MM.1S (cell line): ENCODE measurements at regions not wholly inside any gene's neighbourhood (a gene's known extent, or its start where the extent isn't known, plus 50 kb on each side); places are given as distances from the start of the nearest gene placed in this dataset.

Experiments used
- DNase-seq: peaks from one replicate; pipeline ENCODE4 v3.0.0-alpha.2; 2015
- H2AFZ ChIP-seq: fragments of 300-600 bp; sonication (generic); 2 replicates; pipeline ENCODE4 v1.6.0; 2016; ENCODE audit warnings: antibody characterized with exemption, low read length
- H3F3A ChIP-seq: fragments of 300-600 bp; sonication (generic); 2 replicates; pipeline ENCODE4 v1.6.1; 2016; ENCODE audit warnings: mild to moderate bottlenecking, antibody characterized with exemption, low read length, moderate library complexity, mixed read lengths; ENCODE audit not compliant: insufficient read depth
- H3K27ac ChIP-seq: fragments of 300-600 bp; sonication (generic); 2 replicates; pipeline ENCODE4 v1.5.1; 2016; ENCODE audit warnings: mild to moderate bottlenecking, low read length
- H3K27me3 ChIP-seq: fragments of 300-600 bp; sonication (generic); replicated peaks from 2 replicates; pipeline ENCODE4 v1.6.0; 2016; ENCODE audit warnings: low read length; ENCODE audit not compliant: insufficient read depth
- H3K36me3 ChIP-seq: fragments of 300-600 bp; sonication (generic); replicated peaks from 2 replicates; pipeline ENCODE4 v1.6.1; 2016; ENCODE audit warnings: mild to moderate bottlenecking, low read length, mixed read lengths; ENCODE audit not compliant: insufficient read depth
- H3K4me1 ChIP-seq: fragments of 300-600 bp; sonication (generic); 2 replicates; pipeline ENCODE4 v1.6.1; 2016; ENCODE audit warnings: low read length, mixed read lengths
- H3K4me2 ChIP-seq: fragments of 300-600 bp; sonication (generic); 2 replicates; pipeline ENCODE4 v1.6.0; 2016; ENCODE audit warnings: low read depth, low read length
- H3K4me3 ChIP-seq: fragments of 300-600 bp; sonication (generic); 2 replicates; pipeline ENCODE4 v1.5.1; 2016; ENCODE audit warnings: low read length, mixed read lengths
- H3K79me2 ChIP-seq: fragments of 300-600 bp; sonication (generic); 2 replicates; pipeline ENCODE4 v1.6.1; 2016; ENCODE audit warnings: mixed run types, low read length, mixed read lengths
- H3K9ac ChIP-seq: fragments of 300-600 bp; sonication (generic); 2 replicates; pipeline ENCODE4 v1.6.1; 2016; ENCODE audit warnings: low read length, mixed read lengths
- H3K9me2 ChIP-seq: fragments of 300-600 bp; sonication (generic); replicated peaks from 2 replicates; pipeline ENCODE4 v1.6.1; 2016; ENCODE audit warnings: mild to moderate bottlenecking, low read length, mixed read lengths; ENCODE audit not compliant: insufficient read depth
- H3K9me3 ChIP-seq: fragments of 300-600 bp; sonication (generic); replicated peaks from 2 replicates; pipeline ENCODE4 v1.6.1; 2016; ENCODE audit warnings: mild to moderate bottlenecking, low read length, mixed read lengths; ENCODE audit not compliant: insufficient read depth
- H4K20me1 ChIP-seq: fragments of 300-600 bp; sonication (generic); 2 replicates; pipeline ENCODE4 v1.6.1; 2016; ENCODE audit warnings: mild to moderate bottlenecking, low read length, moderate library complexity, mixed read lengths; ENCODE audit not compliant: insufficient read depth
- EZH2 ChIP-seq: fragments of 300-600 bp; sonication (generic); optimal IDR thresholded peaks from 2 replicates; pipeline ENCODE3; 2017; ENCODE audit warnings: low read depth, mild to moderate bottlenecking, antibody characterized with exemption, low read length, mixed read lengths
- EZH2phosphoT487 ChIP-seq: fragments of 300-600 bp; sonication (generic); IDR thresholded peaks from 2 replicates; pipeline ENCODE4 v1.6.1; 2018; ENCODE audit warnings: antibody characterized with exemption, low read length
- TF ChIP-seq, protein P1 (sequence below): fragments of 300-600 bp; sonication (generic); IDR thresholded peaks from 2 replicates; pipeline ENCODE4 v1.5.1; 2016; ENCODE audit warnings: antibody characterized with exemption, low read length, mixed read lengths

DNA sequence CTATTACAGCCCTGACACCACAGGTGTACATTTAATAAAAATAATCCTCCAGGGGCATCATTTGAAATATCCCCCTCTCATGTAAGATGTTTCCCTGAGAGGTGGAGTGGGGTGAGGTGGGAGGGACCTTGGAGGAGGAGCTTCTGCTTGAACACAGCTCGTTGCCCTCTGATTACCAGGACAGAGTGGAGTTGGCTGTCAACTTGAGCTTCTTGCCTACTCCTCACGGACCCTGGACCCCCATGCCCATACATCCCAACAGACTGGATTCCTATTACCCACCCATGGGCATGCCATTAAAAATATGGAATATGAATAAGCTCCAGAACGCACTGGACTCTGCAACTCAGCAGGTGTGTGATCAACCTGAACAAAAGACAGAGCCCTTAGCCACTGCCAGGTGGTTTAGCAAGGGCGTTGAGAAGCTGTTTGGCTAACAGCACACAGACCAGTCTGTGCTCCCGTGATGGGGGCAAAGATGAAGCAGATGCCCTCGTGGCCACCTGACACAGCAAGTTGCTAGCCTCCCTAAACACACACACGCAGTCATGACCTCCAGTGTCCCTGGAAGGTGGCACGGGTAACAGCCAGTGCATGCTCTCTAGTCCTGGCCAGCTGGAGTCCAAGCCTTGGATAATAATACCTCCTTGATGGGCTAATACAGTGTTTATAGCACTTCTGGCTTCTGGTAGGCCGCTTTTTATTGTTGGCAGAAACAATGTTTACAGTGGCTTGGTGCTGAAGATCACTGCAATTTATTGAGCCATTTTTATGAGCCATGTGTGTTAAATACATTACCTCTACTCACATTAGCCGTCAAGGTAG, 155.0 kb downstream of the TOMM20 start:
- H3K27ac ChIP-seq: no peak overlapping the region
- no peak overlapping the region for H3K9ac ChIP-seq
- no peaks in the 10 kb centered on the region for H4K20me1 ChIP-seq

DNA sequence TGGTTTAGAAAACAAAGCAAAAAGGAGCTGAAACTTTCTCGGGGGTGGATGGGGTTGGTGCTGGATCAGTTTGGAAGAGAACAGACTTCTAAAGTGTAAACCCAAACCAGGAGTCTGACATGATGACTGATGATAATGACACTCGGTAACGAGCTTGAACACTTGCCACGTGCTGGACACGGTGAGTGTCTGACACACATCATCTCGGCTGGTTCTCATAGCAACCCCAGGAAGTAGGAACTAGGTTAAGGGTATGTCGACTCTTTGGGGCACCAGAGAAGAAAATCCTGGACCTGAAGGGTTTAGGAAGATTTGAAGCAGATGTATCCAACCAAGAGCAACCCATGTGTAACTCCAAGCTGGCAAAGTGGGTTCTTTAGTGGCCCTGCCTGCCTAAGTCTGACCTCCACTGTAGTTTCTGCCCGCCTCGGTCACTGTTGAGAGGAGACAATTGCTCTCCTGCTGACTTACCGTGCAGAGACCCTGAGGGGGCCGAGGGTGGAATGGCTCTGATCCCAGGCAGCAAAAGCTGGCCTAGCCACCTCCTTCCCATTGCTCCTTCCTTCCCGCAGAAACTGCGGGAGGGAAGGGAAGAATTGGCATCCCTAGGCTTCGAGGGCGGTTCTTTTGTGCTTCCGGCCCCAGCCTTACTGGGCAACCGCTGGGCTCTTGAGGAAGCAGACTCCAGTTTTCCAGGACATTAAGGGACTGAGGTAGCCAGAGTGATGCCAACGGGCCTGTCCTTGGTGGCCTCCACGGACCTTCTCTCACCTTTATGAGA, 156.0 kb downstream of the TOMM20 start:
- Histone ChIP-seq H2AFZ (no peak overlapping the region), H3K36me3 (no peaks in the 10 kb centered on the region), H4K20me1 (no peaks in the 10 kb centered on the region), H3K27me3 (peaks cover 10% of the 10 kb centered on the region; the same call in 1 of the 2 replicates), H3K27ac (no peak overlapping the region), H3K4me2 (no peak overlapping the region), H3K9me3 (no peaks in the 10 kb centered on the region), H3K79me2 (no peaks in the 10 kb centered on the region), H3F3A (no peaks in the 10 kb centered on the region), H3K9me2 (no peaks in the 10 kb centered on the region), H3K4me1 (no peaks in the 10 kb centered on the region), H3K4me3 (no peak overlapping the region), H3K9ac (no peak overlapping the region)
- DNase-seq: no peak
- TF ChIP-seq, protein P1, sequence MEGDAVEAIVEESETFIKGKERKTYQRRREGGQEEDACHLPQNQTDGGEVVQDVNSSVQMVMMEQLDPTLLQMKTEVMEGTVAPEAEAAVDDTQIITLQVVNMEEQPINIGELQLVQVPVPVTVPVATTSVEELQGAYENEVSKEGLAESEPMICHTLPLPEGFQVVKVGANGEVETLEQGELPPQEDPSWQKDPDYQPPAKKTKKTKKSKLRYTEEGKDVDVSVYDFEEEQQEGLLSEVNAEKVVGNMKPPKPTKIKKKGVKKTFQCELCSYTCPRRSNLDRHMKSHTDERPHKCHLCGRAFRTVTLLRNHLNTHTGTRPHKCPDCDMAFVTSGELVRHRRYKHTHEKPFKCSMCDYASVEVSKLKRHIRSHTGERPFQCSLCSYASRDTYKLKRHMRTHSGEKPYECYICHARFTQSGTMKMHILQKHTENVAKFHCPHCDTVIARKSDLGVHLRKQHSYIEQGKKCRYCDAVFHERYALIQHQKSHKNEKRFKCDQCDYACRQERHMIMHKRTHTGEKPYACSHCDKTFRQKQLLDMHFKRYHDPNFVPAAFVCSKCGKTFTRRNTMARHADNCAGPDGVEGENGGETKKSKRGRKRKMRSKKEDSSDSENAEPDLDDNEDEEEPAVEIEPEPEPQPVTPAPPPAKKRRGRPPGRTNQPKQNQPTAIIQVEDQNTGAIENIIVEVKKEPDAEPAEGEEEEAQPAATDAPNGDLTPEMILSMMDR: no peak
- TF ChIP-seq EZH2phosphoT487 (no peak), EZH2 (no peak)

More for the DNA sequence above, 155.0 kb downstream of the TOMM20 start:
- no peak overlapping the region for H3K4me2 ChIP-seq
- no peak for TF ChIP-seq EZH2
- TF ChIP-seq EZH2phosphoT487: no peak
- TF ChIP-seq, protein P1: no peak
- no peaks in the 10 kb centered on the region for H3K9me3 ChIP-seq
- peaks cover 10% of the 10 kb centered on the region; the same call in 1 of the 2 replicates for H3K27me3 ChIP-seq
- no peak for DNase-seq
- H3K4me3 ChIP-seq: no peak overlapping the region
- no peaks in the 10 kb centered on the region for H3K79me2 ChIP-seq
- H3K9me2 ChIP-seq: no peaks in the 10 kb centered on the region
- H3F3A ChIP-seq: peaks cover 8% of the 10 kb centered on the region
- H3K36me3 ChIP-seq: no peaks in the 10 kb centered on the region
- H2AFZ ChIP-seq: no peak overlapping the region
- peaks cover 8% of the 10 kb centered on the region for H3K4me1 ChIP-seq

DNA sequence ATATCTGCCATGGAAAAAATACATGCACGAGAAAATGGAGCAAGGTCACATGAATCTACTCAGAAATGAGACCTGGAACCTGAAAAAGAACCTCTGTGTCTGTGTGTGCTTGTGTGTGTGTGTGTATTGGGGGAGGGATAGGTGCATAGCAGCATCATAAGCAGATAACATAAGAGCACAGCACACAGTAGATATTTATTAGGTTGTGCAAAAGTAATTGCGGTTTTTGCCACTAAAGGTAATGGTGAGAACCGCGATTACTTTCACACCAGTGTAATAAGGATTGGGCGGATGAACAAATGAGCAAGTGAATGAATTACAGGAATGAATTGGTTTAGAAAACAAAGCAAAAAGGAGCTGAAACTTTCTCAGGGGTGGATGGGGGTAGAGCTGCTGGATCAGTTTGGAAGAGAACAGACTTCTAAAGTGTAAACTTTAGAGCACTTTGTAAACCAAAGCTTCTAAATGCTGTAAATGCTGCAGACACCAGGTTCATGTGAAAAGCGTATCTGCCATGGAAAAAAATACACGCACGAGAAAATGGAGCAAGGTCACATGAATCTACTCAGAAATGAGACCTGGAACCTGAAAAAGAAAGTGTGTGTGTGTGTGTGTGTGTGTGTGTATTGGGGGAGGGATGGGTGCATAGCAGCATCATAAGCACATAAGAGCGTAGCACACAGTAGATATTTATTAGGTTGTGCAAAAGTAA, 156.9 kb downstream of the TOMM20 start:
- Histone ChIP-seq H3K9me2 (no peaks in the 10 kb centered on the region), H3K4me3 (no peak overlapping the region), H2AFZ (no peak overlapping the region), H3K27me3 (peaks cover 7% of the 10 kb centered on the region; the same call in 1 of the 2 replicates), H4K20me1 (no peaks in the 10 kb centered on the region), H3K9me3 (no peaks in the 10 kb centered on the region), H3K79me2 (no peaks in the 10 kb centered on the region), H3F3A (no peaks in the 10 kb centered on the region), H3K36me3 (no peaks in the 10 kb centered on the region), H3K4me2 (no peak overlapping the region), H3K9ac (no peak overlapping the region), H3K4me1 (no peaks in the 10 kb centered on the region), H3K27ac (no peak overlapping the region)
- no peak for TF ChIP-seq EZH2
- TF ChIP-seq EZH2phosphoT487: no peak
- TF ChIP-seq, protein P1: no peak
- no peak for DNase-seq
